Ishikawa (cell line): ENCODE measurements at regions not wholly inside any gene's neighbourhood (a gene's known extent, or its start where the extent isn't known, plus 50 kb on each side); places are given as distances from the start of the nearest gene placed in this dataset.

Experiments used
- CEBPB ChIP-seq: IDR thresholded peaks from 2 replicates; pipeline ENCODE4 v1.6.1; 2012
- CREB1 ChIP-seq: IDR thresholded peaks from 2 replicates; pipeline ENCODE4 v1.6.1; 2012; ENCODE audit warnings: low read depth
- EGR1 ChIP-seq: IDR thresholded peaks from 2 replicates; pipeline ENCODE4 v1.6.1; 2012
- EP300 ChIP-seq: IDR thresholded peaks from 2 replicates; pipeline ENCODE4 v1.6.1; 2012; ENCODE audit warnings: borderline replicate concordance
- FOXM1 ChIP-seq: IDR thresholded peaks from 2 replicates; pipeline ENCODE4 v1.6.1; 2012; ENCODE audit warnings: low read depth, borderline replicate concordance
- MAX ChIP-seq: IDR thresholded peaks from 2 replicates; pipeline ENCODE4 v1.6.1; 2012
- NFIC ChIP-seq: IDR thresholded peaks from 2 replicates; pipeline ENCODE4 v1.6.1; 2012
- RAD21 ChIP-seq: IDR thresholded peaks from 2 replicates; pipeline ENCODE4 v1.6.1; 2012; ENCODE audit warnings: low read depth
- REST ChIP-seq: IDR thresholded peaks from 2 replicates; pipeline ENCODE4 v1.6.1; 2012; ENCODE audit warnings: low read depth, mild to moderate bottlenecking
- TAF1 ChIP-seq: IDR thresholded peaks from 2 replicates; pipeline ENCODE4 v1.6.1; 2012; ENCODE audit warnings: low read depth, mild to moderate bottlenecking
- TCF12 ChIP-seq: IDR thresholded peaks from 2 replicates; pipeline ENCODE4 v1.6.1; 2012; ENCODE audit warnings: low read depth
- TEAD4 ChIP-seq: IDR thresholded peaks from 2 replicates; pipeline ENCODE4 v1.6.1; 2012
- USF1 ChIP-seq: IDR thresholded peaks from 2 replicates; pipeline ENCODE4 v1.6.1; 2012
- YY1 ChIP-seq: IDR thresholded peaks from 2 replicates; pipeline ENCODE4 v1.6.1; 2012; ENCODE audit warnings: low read depth
- ZBTB7A ChIP-seq: IDR thresholded peaks from 2 replicates; pipeline ENCODE4 v1.6.1; 2012; ENCODE audit warnings: low read depth

GRCh38 chr5:118006219-118006618 lies 982.1 kb downstream of the DTWD2 start:
- TF ChIP-seq FOXM1 (no peak), TAF1 (no peak), ZBTB7A (no peak), TCF12 (no peak), REST (no peak), EGR1 (no peak), EP300 (no peak), CREB1 (no peak), RAD21 (no peak), TEAD4 (no peak), NFIC (no peak), MAX (no peak)

GRCh38 chr5:117999939-118000549 lies 988.3 kb downstream of the DTWD2 start:
- TF ChIP-seq EGR1 (no peak), ZBTB7A (no peak), TCF12 (no peak), YY1 (no peak)

GRCh38 chr5:117982691-117983090 lies 1005.7 kb downstream of the DTWD2 start:
- TF ChIP-seq CREB1 (no peak), NFIC (no peak), ZBTB7A (no peak), FOXM1 (no peak), USF1 (no peak), EP300 (no peak), REST (no peak)

GRCh38 chr5:117973785-117974184 lies 1014.6 kb downstream of the DTWD2 start:
- TF ChIP-seq TCF12, result no peak
- TF ChIP-seq YY1, result no peak
- no peak for TF ChIP-seq FOXM1
- TF ChIP-seq EP300, result no peak
- TF ChIP-seq ZBTB7A, result no peak
- no peak for TF ChIP-seq EGR1
- no peak for TF ChIP-seq REST

GRCh38 chr5:117955831-117956230 lies 1032.5 kb downstream of the DTWD2 start:
- TF ChIP-seq MAX, result no peak
- TF ChIP-seq CREB1, result no peak
- TF ChIP-seq RAD21, result no peak
- no peak for TF ChIP-seq EGR1
- no peak for TF ChIP-seq ZBTB7A
- no peak for TF ChIP-seq YY1
- no peak for TF ChIP-seq EP300
- no peak for TF ChIP-seq CEBPB
- TF ChIP-seq USF1, result no peak
- TF ChIP-seq REST, result no peak
- no peak for TF ChIP-seq FOXM1
- TF ChIP-seq TAF1, result no peak
- TF ChIP-seq TEAD4, result no peak
